Keratinocyte (primary cell): ENCODE measurements at regions not wholly inside any gene's neighbourhood (a gene's known extent, or its start where the extent isn't known, plus 50 kb on each side); places are given as distances from the start of the nearest gene placed in this dataset.

Source experiments
- CTCF ChIP-seq, 3 experiments: IDR thresholded peaks in 1 of 3; conservative IDR thresholded peaks in 1 of 3; optimal IDR thresholded peaks in 1 of 3; 2 replicates in 2 of 3; 3 replicates in 1 of 3; pipeline versions ENCODE3 to v1.5.1; 2011; ENCODE audit warnings: low read length in 3 of 3, mild to moderate bottlenecking in 3 of 3, moderate library complexity in 2 of 3, control low read depth in 1 of 3, inconsistent platforms in 1 of 3; ENCODE audit not compliant: insufficient read depth in 2 of 3; ENCODE audit errors: extremely low read depth in 1 of 3
- EZH2 ChIP-seq: IDR thresholded peaks from one replicate; pipeline ENCODE4 v1.6.1; 2012; ENCODE audit warnings: inconsistent platforms, mild to moderate bottlenecking, low read length, moderate library complexity

- TF ChIP-seq CTCF (optimal IDR thresholded peaks at IDR 0.05 in 1 of 3, IDR thresholded peaks at IDR 0.05 in 1 of 3, conservative IDR thresholded peaks at IDR 0.05 in 1 of 3; ENCODE audit: extremely low read depth in 1 of 3, insufficient read depth in 2 of 3, low read length in 3 of 3) = no peak
- no peak for TF ChIP-seq EZH2
These were observed 290.8 kb upstream of the ZPLD1 start for GRCh38 chr3:102144063-102144462.
